NCI-H748 (cell line): ENCODE measurements at regions not wholly inside any gene's neighbourhood (a gene's known extent, or its start where the extent isn't known, plus 50 kb on each side); places are given as distances from the start of the nearest gene placed in this dataset.

Experiments
- DNase-seq: peaks from one replicate; lab custom pipeline; 2025; ENCODE audit not compliant: unreplicated experiment; lab: John Stamatoyannopoulos, UW

DNA sequence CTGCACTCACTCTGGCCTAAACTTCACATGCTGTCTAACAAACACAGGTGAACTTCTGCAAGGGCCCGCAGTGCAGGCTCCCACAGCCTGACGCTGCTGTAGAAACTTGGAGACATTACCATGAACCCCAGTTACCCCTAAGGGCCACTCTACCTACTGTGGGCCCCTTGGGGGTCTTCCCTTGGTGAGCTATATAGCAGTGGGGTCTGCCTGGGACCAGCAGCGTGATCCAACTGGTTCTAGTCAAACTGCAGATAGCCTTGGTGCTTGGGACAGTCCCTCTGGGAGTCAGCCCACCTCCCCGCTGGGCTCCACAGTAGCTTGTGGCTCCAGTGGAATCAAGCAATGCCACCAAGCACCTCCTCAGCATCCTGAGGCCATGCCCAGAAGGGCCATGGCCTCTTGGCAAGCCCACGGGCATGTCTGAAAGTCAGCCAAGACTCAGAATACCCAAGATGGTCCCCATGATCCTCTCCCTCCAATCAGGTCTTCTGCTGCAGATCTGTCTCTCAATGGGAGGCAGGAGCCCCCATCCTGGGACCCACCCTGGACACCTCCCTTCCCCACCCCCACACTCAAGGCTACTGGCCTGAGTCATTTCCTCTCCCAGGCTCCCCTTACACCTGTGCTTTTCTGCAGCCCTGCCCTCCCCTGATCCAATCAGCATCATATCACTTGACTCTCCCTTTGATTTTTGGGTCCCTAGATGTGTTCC, 230.0 kb upstream of the IRX1 start:
- DNase-seq: no peak

- DNase-seq: no peak
Observed at GRCh38 chr5:3364941-3365340, 230.7 kb upstream of the IRX1 start.

- DNase-seq: no peak
Observed at GRCh38 chr5:3364433-3364832, 231.2 kb upstream of the IRX1 start.

DNA sequence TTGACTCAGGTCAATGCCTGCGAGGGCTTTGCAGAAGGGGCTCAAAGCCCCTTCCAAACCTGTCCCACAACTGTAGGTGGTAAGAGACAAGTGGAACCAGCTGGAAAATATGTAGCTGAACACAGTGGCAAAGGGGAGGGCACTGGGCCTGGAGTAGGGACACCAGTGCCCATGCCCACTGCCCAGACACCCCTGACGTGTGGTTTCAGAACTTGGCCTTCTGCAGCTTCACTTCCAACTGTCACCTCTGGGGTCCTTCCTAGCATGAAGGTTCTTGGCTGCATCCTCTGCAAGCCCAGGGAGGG, 233.1 kb upstream of the IRX1 start:
- no peak for DNase-seq

- no peak for DNase-seq
Observed at GRCh38 chr5:3361811-3362605, 233.6 kb upstream of the IRX1 start.

DNA sequence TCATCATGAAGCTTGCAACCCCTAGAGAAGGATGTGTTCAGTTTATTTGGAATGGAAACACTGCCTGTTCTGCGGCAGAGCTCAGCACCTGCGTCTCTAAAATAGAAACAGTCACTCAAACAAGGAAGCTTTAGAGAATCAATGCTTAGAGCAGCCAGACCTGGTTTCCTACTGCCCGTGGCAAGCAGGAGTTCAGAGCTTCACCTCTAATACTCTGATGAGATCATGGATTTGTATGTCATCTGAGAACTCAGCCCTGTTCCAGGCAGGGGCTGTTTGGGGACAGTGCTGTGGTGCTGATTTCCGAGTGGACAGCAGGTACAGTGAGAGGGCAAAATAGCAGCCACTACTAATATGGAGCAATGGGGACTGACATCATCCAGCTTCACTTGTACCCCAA, 236.0 kb upstream of the IRX1 start:
- DNase-seq: no peak

GRCh38 chr5:3357291-3357690, 238.3 kb upstream of the IRX1 start:
- DNase-seq: no peak

GRCh38 chr5:3356016-3356415, 239.6 kb upstream of the IRX1 start:
- no peak for DNase-seq

- no peak for DNase-seq
Observed at GRCh38 chr5:3355126-3355525, 240.5 kb upstream of the IRX1 start.

- no peak for DNase-seq
Observed at GRCh38 chr5:3354606-3355005, 241.0 kb upstream of the IRX1 start.

DNA sequence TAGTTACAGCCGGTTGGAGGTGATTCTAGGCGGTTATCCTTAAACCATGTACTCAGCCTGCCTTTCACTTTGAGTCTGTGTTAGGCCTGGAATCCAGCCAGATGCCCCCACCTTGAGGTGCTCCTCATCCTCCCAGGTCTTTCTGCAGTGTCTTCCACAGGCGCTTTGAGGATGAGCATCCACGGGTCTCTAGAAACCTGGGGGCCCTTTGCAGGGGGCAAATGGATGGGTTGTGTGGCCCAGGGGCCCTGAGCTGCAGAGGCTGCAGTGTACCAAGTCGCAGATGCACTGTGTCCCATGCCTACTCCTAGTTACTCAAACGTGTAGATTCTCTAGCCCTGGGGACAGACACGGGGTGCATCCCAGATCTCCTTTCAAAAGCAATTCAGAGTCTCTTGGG, 242.1 kb upstream of the IRX1 start:
- DNase-seq: no peak

GRCh38 chr5:3352711-3353110, 242.9 kb upstream of the IRX1 start:
- no peak for DNase-seq

DNA sequence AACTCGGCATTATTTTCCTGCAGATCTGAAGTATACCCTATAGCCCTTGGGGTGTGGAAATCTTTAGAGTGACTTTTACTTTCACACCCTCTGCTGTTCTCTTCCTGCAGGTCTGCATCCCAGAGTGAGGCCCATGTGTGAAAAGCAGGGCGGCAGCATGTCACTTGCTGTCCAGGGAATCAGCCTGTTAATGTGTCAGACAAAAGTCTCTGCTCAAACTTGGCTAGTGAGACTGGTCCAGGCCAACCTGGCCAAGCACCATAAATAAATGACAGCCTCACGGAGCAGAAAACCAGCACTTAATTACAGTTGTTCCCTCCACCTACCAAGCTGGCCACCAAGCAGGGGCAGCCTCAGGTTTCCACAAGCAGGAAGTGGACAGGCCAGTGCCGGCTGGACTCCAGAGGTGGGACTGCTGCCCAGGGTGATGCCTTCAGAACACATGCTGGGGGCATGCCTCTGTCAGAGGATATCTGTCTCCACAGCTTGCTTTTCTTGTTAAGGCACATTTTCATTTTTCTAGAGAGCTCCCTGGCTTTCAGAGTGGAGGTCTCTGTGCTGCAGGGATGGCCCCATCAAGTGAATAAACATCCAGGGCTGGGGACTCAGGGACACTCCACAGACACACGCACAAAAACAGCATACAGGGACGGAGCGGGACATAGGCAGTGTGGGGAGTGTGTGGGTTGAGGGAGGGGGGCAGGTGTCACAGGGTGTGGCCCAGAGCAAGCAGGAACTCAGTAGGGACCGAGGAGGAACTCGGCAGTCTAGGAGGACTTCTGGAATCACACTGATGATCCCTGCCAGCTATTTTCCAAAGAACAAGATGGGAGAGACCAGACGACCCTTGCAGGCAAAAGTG, 243.8 kb upstream of the IRX1 start:
- DNase-seq: no peak

- DNase-seq: no peak
Observed at GRCh38 chr5:3350781-3351180, 244.9 kb upstream of the IRX1 start.

GRCh38 chr5:3349704-3350565, 245.7 kb upstream of the IRX1 start:
- no peak for DNase-seq

GRCh38 chr5:3348576-3349535, 246.8 kb upstream of the IRX1 start:
- DNase-seq: no peak

GRCh38 chr5:3347741-3348140, 247.9 kb upstream of the IRX1 start:
- DNase-seq: no peak

GRCh38 chr5:3346111-3346820, 249.4 kb upstream of the IRX1 start:
- DNase-seq: no peak

- DNase-seq: no peak
Observed at GRCh38 chr5:3345195-3345594, 250.4 kb upstream of the IRX1 start.
